ENCODE measurements at regions not wholly inside any gene's neighbourhood (a gene's known extent, or its start where the extent isn't known, plus 50 kb on each side); places are given as distances from the start of the nearest gene placed in this dataset.

DNA sequence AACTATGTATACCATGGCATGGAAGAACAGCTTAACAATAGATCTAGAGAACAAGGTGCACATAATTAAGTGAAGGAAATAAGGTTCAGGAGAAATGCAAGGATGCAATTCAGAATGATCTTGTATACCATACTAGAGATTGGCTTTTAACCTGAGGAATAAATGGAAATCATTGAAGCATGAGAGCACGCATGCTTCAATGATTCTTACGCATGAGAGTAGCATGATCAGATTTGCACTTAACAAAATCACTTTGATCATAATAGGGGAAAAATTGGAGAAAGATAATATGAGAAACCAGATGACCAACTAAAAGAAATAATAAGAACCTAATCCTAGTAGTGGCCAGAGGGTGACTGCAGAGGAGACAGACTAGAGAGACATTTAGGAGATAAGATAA is 133.3 kb upstream of the FSCB start:
- no peaks in the 10 kb centered on the region for H3K9me1 ChIP-seq (ENCODE audit: control insufficient read depth, insufficient read depth, low read length)
- ChIA-PET POLR2A (no interaction called here), CTCF (ENCODE audit: low intra/inter-chr PET ratio) (no interaction called here)
- H3K4me3 ChIP-seq = no peak overlapping the region
- H3K79me2 ChIP-seq (ENCODE audit: control insufficient read depth, insufficient read depth, low read length) = no peaks in the 10 kb centered on the region
- no peaks in the 10 kb centered on the region for H3K27me3 ChIP-seq (ENCODE audit: control insufficient read depth in 2 of 2, insufficient read depth in 2 of 2, low read length in 2 of 2)
- no peaks in the 10 kb centered on the region for H3K9me3 ChIP-seq (replicated peaks; ENCODE audit: control insufficient read depth, insufficient read depth, low read depth, low read length)
- no TSS peak for BruUV-seq (replicated peaks)
- no peak overlapping the region for H3K9ac ChIP-seq (ENCODE audit: insufficient read depth in 1 of 2, low read depth in 2 of 2, low read length in 2 of 2)
- no peak for ATAC-seq
- intact Hi-C loops (cut with micrococcal nuclease) (no loop called here), in situ Hi-C loops (cut with MboI) (no loop called here)
- no peaks in the 10 kb centered on the region for H3K36me3 ChIP-seq (ENCODE audit: control insufficient read depth, insufficient read depth, low read length)
- DNase-seq (ENCODE audit: extremely low read depth in 1 of 4, low spot score in 3 of 4) = no peak
- H3K4me1 ChIP-seq (replicated peaks in 1 of 2; ENCODE audit: control insufficient read depth in 2 of 2, insufficient read depth in 2 of 2, low read length in 2 of 2) = no peaks in the 10 kb centered on the region
- H2AFZ ChIP-seq (ENCODE audit: low read depth, low read length) = no peak overlapping the region
- no peaks in the 10 kb centered on the region for H4K20me1 ChIP-seq (replicated peaks; ENCODE audit: control insufficient read depth, insufficient read depth, low read length)
- no peak for TF ChIP-seq ZNF717 (CRISPR knock-in tag; IDR thresholded peaks at IDR 0.05)
- no peak for TF ChIP-seq ZFP30 (CRISPR knock-in tag; IDR thresholded peaks at IDR 0.05; ENCODE audit: borderline replicate concordance)
- no peak for TF ChIP-seq NFATC3 (IDR thresholded peaks at IDR 0.05)
- no peak for TF ChIP-seq SNIP1 (IDR thresholded peaks at IDR 0.05; ENCODE audit: low read depth)
- no peak for TF ChIP-seq NBN (IDR thresholded peaks at IDR 0.05; ENCODE audit: low read depth)
- TF ChIP-seq ZNF347 (CRISPR knock-in tag; IDR thresholded peaks at IDR 0.05; ENCODE audit: low read depth) = no peak
- no peak for TF ChIP-seq MAFF (IDR thresholded peaks at IDR 0.05; ENCODE audit: low read length)
- TF ChIP-seq ZNF780A (CRISPR knock-in tag; IDR thresholded peaks at IDR 0.05) = no peak
- no peak for TF ChIP-seq ZNF24 (IDR thresholded peaks at IDR 0.05)
- H3K4me2 ChIP-seq (ENCODE audit: insufficient read depth, low read length) = no peak overlapping the region
- WGBS (ENCODE audit: insufficient coverage, low coverage, missing lambda C conversion rate) = 5% methylated on average over 2 of the region's 2 CpGs
- no peak for FAIRE-seq
- no peak overlapping the region for H3K27ac ChIP-seq (ENCODE audit: extremely low read depth, low read depth, low read length)

DNA sequence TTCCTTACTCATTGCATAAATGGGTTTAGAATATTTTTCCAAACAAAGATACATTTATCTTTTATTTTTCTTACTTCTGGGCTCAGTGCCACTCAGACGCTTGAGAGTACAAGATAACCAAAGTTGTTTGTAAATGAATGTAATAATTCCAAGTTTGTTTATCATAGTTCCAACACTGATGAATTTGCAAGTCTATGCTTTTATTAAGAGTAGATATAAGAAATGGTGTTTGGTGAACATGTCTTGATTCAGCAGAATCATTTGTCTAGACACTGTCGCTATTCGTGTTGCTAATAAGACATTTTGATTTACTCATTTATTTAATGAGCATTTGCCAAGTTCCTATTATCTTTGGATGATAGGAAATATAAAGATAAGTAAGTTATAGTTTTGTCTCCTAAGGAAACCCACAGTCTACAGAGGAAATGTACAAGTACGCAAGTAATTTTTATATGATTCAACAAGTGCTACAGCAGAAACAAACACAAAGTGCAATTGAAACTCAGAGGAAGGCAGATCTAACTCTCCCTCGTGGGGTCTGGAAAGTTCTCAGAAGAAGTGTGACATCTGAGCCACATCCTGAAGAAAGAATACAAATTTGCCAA is 132.8 kb upstream of the FSCB start:
- ChIA-PET CTCF (ENCODE audit: low intra/inter-chr PET ratio) (no interaction called here), POLR2A (no interaction called here)
- H3K9me3 ChIP-seq (replicated peaks; ENCODE audit: control insufficient read depth, insufficient read depth, low read depth, low read length) = no peaks in the 10 kb centered on the region
- no TSS peak for BruUV-seq (replicated peaks)
- ATAC-seq (no peak), FAIRE-seq (no peak), DNase-seq (ENCODE audit: extremely low read depth in 1 of 4, low spot score in 3 of 4) (no peak)
- no peak overlapping the region for H3K9ac ChIP-seq (ENCODE audit: insufficient read depth in 1 of 2, low read depth in 2 of 2, low read length in 2 of 2)
- H3K4me3 ChIP-seq = no peak overlapping the region
- H3K27ac ChIP-seq (ENCODE audit: extremely low read depth, low read depth, low read length) = no peak overlapping the region
- H3K4me2 ChIP-seq (ENCODE audit: insufficient read depth, low read length) = no peak overlapping the region
- no peaks in the 10 kb centered on the region for H3K36me3 ChIP-seq (ENCODE audit: control insufficient read depth, insufficient read depth, low read length)
- WGBS (ENCODE audit: insufficient coverage, low coverage, missing lambda C conversion rate) = 0% methylated on average over 5 of the region's 5 CpGs
- in situ Hi-C loops (cut with MboI) = no loop called here
- H3K79me2 ChIP-seq (ENCODE audit: control insufficient read depth, insufficient read depth, low read length) = no peaks in the 10 kb centered on the region
- H3K9me1 ChIP-seq (ENCODE audit: control insufficient read depth, insufficient read depth, low read length) = no peaks in the 10 kb centered on the region
- intact Hi-C loops (cut with micrococcal nuclease) = no loop called here
- H2AFZ ChIP-seq (ENCODE audit: low read depth, low read length) = no peak overlapping the region
- no peaks in the 10 kb centered on the region for H3K4me1 ChIP-seq (replicated peaks in 1 of 2; ENCODE audit: control insufficient read depth in 2 of 2, insufficient read depth in 2 of 2, low read length in 2 of 2)
- H3K27me3 ChIP-seq (ENCODE audit: control insufficient read depth in 2 of 2, insufficient read depth in 2 of 2, low read length in 2 of 2) = no peaks in the 10 kb centered on the region
- H4K20me1 ChIP-seq (replicated peaks; ENCODE audit: control insufficient read depth, insufficient read depth, low read length) = no peaks in the 10 kb centered on the region
- TF ChIP-seq MYBL2 (IDR thresholded peaks at IDR 0.05; ENCODE audit: low read depth) (no peak), MYBL2 (CRISPR knock-in tag; IDR thresholded peaks at IDR 0.05; ENCODE audit: borderline replicate concordance) (no peak), KLF10 (CRISPR knock-in tag; IDR thresholded peaks at IDR 0.05) (no peak)

Measured in K562 (cell line).